IMR-90 (cell line): ENCODE measurements at regions not wholly inside any gene's neighbourhood (a gene's known extent, or its start where the extent isn't known, plus 50 kb on each side); places are given as distances from the start of the nearest gene placed in this dataset.

Source experiments
- CEBPB ChIP-seq: IDR thresholded peaks from 2 replicates; pipeline ENCODE4 v1.6.1; 2012; ENCODE audit warnings: low read depth, low read length, improper control_type of control experiment
- CTCF ChIP-seq: conservative IDR thresholded peaks from 2 replicates; pipeline ENCODE4 v1.5.1; 2012; ENCODE audit warnings: mild to moderate bottlenecking, low read depth, low read length, improper control_type of control experiment
- FOS ChIP-seq: fragments of 150-350 bp; IDR thresholded peaks from 2 replicates; pipeline ENCODE4 v1.6.1; 2016; ENCODE audit warnings: low read depth, low read length
- MAZ ChIP-seq: IDR thresholded peaks from 2 replicates; pipeline ENCODE4 v1.6.1; 2012; ENCODE audit warnings: low read depth, mild to moderate bottlenecking, low read length, improper control_type of control experiment, moderate library complexity, borderline replicate concordance
- POLR2A ChIP-seq: IDR thresholded peaks from 2 replicates; pipeline ENCODE4 v1.6.1; 2012; ENCODE audit warnings: mild to moderate bottlenecking, low read depth, low read length
- SMC3 ChIP-seq: fragments of 150-350 bp; IDR thresholded peaks from 2 replicates; pipeline ENCODE4 v1.6.1; 2016; ENCODE audit warnings: low read depth, mild to moderate bottlenecking, antibody characterized with exemption, low read length, moderate library complexity

GRCh38 chr1:105700723-105701122 is 1355.8 kb upstream of the PRMT6 start:
- TF ChIP-seq MAZ (no peak), CTCF (no peak), CEBPB (no peak), FOS (no peak), SMC3 (no peak), POLR2A (no peak)
